ENCODE measurements at regions not wholly inside any gene's neighbourhood (a gene's known extent, or its start where the extent isn't known, plus 50 kb on each side); places are given as distances from the start of the nearest gene placed in this dataset.

DNA sequence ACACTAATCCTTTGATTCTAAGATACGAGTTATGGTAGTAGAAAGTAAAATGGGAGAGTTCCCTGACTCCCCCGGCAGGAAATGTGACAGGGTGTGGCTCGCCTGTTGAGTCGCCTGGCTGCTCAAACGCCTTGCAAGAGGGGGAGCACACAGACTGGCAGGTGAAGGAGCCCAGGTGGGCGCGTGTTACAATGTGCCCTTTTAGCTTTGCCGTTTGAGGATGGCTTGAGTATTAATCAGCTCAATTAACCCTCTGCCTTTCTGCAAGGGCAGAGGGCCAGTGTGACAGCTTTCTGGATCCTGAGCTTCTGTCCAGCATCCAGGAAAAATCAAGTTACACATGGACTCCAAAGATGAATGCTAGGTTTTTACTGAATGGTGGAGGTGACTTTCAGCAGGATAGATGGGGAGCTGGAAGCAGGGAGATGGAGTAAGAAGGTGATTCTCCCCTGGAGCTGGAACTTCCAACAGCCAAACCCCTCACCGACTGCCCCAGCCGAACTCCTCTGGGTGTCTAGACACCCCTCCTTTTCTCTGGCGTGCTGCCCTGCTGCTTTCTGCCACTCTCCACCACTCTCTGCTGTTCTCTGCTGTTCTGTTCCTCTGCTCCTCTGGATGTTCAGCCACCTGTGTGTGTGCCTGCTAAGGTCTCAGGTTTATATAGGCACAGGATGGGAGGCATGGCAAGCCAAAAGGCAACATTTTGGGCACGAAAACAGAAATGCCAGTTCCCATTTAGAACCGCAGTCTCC is 548.8 kb upstream of the KCND2 start:
- TF ChIP-seq, protein P1, sequence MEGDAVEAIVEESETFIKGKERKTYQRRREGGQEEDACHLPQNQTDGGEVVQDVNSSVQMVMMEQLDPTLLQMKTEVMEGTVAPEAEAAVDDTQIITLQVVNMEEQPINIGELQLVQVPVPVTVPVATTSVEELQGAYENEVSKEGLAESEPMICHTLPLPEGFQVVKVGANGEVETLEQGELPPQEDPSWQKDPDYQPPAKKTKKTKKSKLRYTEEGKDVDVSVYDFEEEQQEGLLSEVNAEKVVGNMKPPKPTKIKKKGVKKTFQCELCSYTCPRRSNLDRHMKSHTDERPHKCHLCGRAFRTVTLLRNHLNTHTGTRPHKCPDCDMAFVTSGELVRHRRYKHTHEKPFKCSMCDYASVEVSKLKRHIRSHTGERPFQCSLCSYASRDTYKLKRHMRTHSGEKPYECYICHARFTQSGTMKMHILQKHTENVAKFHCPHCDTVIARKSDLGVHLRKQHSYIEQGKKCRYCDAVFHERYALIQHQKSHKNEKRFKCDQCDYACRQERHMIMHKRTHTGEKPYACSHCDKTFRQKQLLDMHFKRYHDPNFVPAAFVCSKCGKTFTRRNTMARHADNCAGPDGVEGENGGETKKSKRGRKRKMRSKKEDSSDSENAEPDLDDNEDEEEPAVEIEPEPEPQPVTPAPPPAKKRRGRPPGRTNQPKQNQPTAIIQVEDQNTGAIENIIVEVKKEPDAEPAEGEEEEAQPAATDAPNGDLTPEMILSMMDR (IDR thresholded peaks at IDR 0.05; ENCODE audit: insufficient read depth, low read length), result no peak
- TF ChIP-seq, protein P2, sequence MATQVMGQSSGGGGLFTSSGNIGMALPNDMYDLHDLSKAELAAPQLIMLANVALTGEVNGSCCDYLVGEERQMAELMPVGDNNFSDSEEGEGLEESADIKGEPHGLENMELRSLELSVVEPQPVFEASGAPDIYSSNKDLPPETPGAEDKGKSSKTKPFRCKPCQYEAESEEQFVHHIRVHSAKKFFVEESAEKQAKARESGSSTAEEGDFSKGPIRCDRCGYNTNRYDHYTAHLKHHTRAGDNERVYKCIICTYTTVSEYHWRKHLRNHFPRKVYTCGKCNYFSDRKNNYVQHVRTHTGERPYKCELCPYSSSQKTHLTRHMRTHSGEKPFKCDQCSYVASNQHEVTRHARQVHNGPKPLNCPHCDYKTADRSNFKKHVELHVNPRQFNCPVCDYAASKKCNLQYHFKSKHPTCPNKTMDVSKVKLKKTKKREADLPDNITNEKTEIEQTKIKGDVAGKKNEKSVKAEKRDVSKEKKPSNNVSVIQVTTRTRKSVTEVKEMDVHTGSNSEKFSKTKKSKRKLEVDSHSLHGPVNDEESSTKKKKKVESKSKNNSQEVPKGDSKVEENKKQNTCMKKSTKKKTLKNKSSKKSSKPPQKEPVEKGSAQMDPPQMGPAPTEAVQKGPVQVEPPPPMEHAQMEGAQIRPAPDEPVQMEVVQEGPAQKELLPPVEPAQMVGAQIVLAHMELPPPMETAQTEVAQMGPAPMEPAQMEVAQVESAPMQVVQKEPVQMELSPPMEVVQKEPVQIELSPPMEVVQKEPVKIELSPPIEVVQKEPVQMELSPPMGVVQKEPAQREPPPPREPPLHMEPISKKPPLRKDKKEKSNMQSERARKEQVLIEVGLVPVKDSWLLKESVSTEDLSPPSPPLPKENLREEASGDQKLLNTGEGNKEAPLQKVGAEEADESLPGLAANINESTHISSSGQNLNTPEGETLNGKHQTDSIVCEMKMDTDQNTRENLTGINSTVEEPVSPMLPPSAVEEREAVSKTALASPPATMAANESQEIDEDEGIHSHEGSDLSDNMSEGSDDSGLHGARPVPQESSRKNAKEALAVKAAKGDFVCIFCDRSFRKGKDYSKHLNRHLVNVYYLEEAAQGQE (IDR thresholded peaks at IDR 0.05; ENCODE audit: insufficient replicate concordance, low read depth), result no peak
- no peak for TF ChIP-seq GABPA (IDR thresholded peaks at IDR 0.05; ENCODE audit: low read depth)
